Muscle of back (tissue), 3 donors: ENCODE measurements at regions not wholly inside any gene's neighbourhood (a gene's known extent, or its start where the extent isn't known, plus 50 kb on each side); places are given as distances from the start of the nearest gene placed in this dataset.
"Not testable (repeated sequence)": the region's sequence is repeated elsewhere in the genome, so short reads cannot be mapped to it uniquely, and the experiment has no call there.

Experiments
- DNase-seq, 3 donors: peaks; one replicate each; pipeline versions ENCODE4 v3.0.0 to v3.0.0-alpha.2; 2013

- no peak for DNase-seq
These were observed 108.7 kb downstream of the SUCLA2 start for GRCh38 chr13:47892374-47892773.

- DNase-seq = no peak
These were observed 110.8 kb downstream of the SUCLA2 start for GRCh38 chr13:47890146-47890814.

GRCh38 chr13:47886314-47886713 lies 114.8 kb downstream of the SUCLA2 start:
- DNase-seq = no peak

- no peak for DNase-seq
These were observed 125.9 kb downstream of the SUCLA2 start for GRCh38 chr13:47875201-47875600.

GRCh38 chr13:47873987-47874386 lies 127.1 kb downstream of the SUCLA2 start:
- DNase-seq = not testable (repeated sequence)

- DNase-seq = not testable (repeated sequence)
These were observed 127.8 kb downstream of the SUCLA2 start for GRCh38 chr13:47873319-47873718.

GRCh38 chr13:47869776-47870175 lies 131.3 kb downstream of the SUCLA2 start:
- DNase-seq = no peak

- DNase-seq = no peak
These were observed 135.2 kb downstream of the SUCLA2 start for GRCh38 chr13:47865883-47866282.

- no peak for DNase-seq
These were observed 138.2 kb downstream of the SUCLA2 start for GRCh38 chr13:47862841-47863240.

- peak in 2 of 3 donors; percentile 5 to 57 for DNase-seq
These were observed 141.9 kb downstream of the SUCLA2 start for GRCh38 chr13:47859165-47859564.

GRCh38 chr13:47858042-47859025 lies 142.7 kb downstream of the SUCLA2 start:
- DNase-seq = peak in 1 of 3 donors; percentile 38

- peak in 1 of 3 donors; percentile 71 for DNase-seq
These were observed 147.8 kb downstream of the SUCLA2 start for GRCh38 chr13:47853236-47853635.

- no peak for DNase-seq
These were observed 154.2 kb downstream of the SUCLA2 start for GRCh38 chr13:47846886-47847285.

GRCh38 chr13:47845981-47846380 lies 155.1 kb downstream of the SUCLA2 start:
- DNase-seq = no peak

- DNase-seq = no peak
These were observed 158.1 kb downstream of the SUCLA2 start for GRCh38 chr13:47843005-47843404.

- no peak for DNase-seq
These were observed 159.9 kb downstream of the SUCLA2 start for GRCh38 chr13:47841151-47841550.

- DNase-seq = no peak
These were observed 163.2 kb downstream of the SUCLA2 start for GRCh38 chr13:47837906-47838305.

GRCh38 chr13:47837104-47837880 lies 163.8 kb downstream of the SUCLA2 start:
- DNase-seq = no peak

GRCh38 chr13:47835470-47836228 lies 165.4 kb downstream of the SUCLA2 start:
- DNase-seq = no peak

GRCh38 chr13:47832458-47832972 lies 168.6 kb downstream of the SUCLA2 start:
- DNase-seq = no peak

- peak in 1 of 3 donors; percentile 5 for DNase-seq
These were observed 169.8 kb downstream of the SUCLA2 start for GRCh38 chr13:47831265-47831664.
